ENCODE measurements at regions not wholly inside any gene's neighbourhood (a gene's known extent, or its start where the extent isn't known, plus 50 kb on each side); places are given as distances from the start of the nearest gene placed in this dataset.
A peak's percentile ranks its signal among the peaks of the same experiment; 100 is the strongest.

GRCh38 chr16:55944377-55944802 is 69.2 kb upstream of the CES5A start:
- peak; percentile 2 to 17 (median 15) for DNase-seq (ENCODE audit: low read depth in 3 of 3)

GRCh38 chr16:55943267-55943666 is 68.1 kb upstream of the CES5A start:
- DNase-seq (ENCODE audit: low read depth in 3 of 3) = no peak

- no peak for DNase-seq (ENCODE audit: low read depth in 3 of 3)
These were observed 67.6 kb upstream of the CES5A start for GRCh38 chr16:55942821-55943220.

GRCh38 chr16:55941552-55941951 is 66.4 kb upstream of the CES5A start:
- no peak for DNase-seq (ENCODE audit: low read depth in 3 of 3)

GRCh38 chr16:55938126-55938525 is 63.0 kb upstream of the CES5A start:
- DNase-seq (ENCODE audit: low read depth in 3 of 3) = no peak

- DNase-seq (ENCODE audit: low read depth in 3 of 3) = no peak
These were observed 57.9 kb upstream of the CES5A start for GRCh38 chr16:55933038-55933437.

- DNase-seq (ENCODE audit: low read depth in 3 of 3) = no peak
These were observed 54.9 kb upstream of the CES5A start for GRCh38 chr16:55930036-55930435.

- DNase-seq (ENCODE audit: low read depth in 3 of 3) = no peak
These were observed 54.0 kb upstream of the CES5A start for GRCh38 chr16:55929181-55929580.

- no peak for DNase-seq (ENCODE audit: low read depth in 3 of 3)
These were observed 50.1 kb upstream of the CES5A start for GRCh38 chr16:55925242-55925641.
